IMR-90 (cell line): ENCODE measurements at regions not wholly inside any gene's neighbourhood (a gene's known extent, or its start where the extent isn't known, plus 50 kb on each side); places are given as distances from the start of the nearest gene placed in this dataset.

ENCODE experiments used
- ATAC-seq: fragments of 200-7000 bp; cut with Tn5 transposase; 2 replicates; pipeline ENCODE4 v1.9.1; 2020; ENCODE audit warnings: low read depth, mild to moderate bottlenecking, moderate library complexity
- BruUV-seq: library from RNA; stranded (reverse); fragments of 400-500 nt; replicated peaks from 2 replicates; lab custom pipeline; 2021; lab: Mats Ljungman, UMichigan
- CTCF ChIA-PET: fragments of 300-600 bp; formaldehyde crosslinking; extraction: SDS; loops from one replicate; lab custom pipeline; 2021; ENCODE audit warnings: antibody characterized with exemption; lab: Yijun Ruan, JAX
- POLR2A ChIA-PET: fragments of 300-600 bp; sonication (Branson Sonifier 250); formaldehyde crosslinking; loops from one replicate; lab custom pipeline; 2022; ENCODE audit warnings: antibody characterized with exemption; ENCODE audit not compliant: unreplicated experiment; lab: Charles Lee
- DNase-seq: peaks from one replicate; pipeline ENCODE4 v3.0.0; 2013
- H2AFZ ChIP-seq: replicated peaks from 2 replicates; pipeline ENCODE3; 2013; ENCODE audit warnings: low read length, mild to moderate bottlenecking; ENCODE audit not compliant: poor library complexity
- H2AK5ac ChIP-seq: 2 replicates; pipeline ENCODE4 v1.6.1; 2013; ENCODE audit warnings: low read depth, low read length, inconsistent platforms
- H2AK9ac ChIP-seq: replicated peaks from 2 replicates; pipeline ENCODE3; 2013; ENCODE audit warnings: mild to moderate bottlenecking, low read depth, low read length, moderate library complexity; ENCODE audit not compliant: poor library complexity
- H2BK120ac ChIP-seq: 2 replicates; pipeline ENCODE4 v1.6.1; 2013; ENCODE audit warnings: low read depth, low read length, inconsistent platforms
- H2BK15ac ChIP-seq: 3 replicates; pipeline ENCODE4 v1.6.1; 2013; ENCODE audit warnings: low read depth, low read length, inconsistent platforms
- H2BK20ac ChIP-seq: 2 replicates; pipeline ENCODE4 v1.6.1; 2013; ENCODE audit warnings: low read depth, mild to moderate bottlenecking, inconsistent platforms, low read length, moderate library complexity
- H2BK5ac ChIP-seq: 2 replicates; pipeline ENCODE4 v1.6.1; 2013; ENCODE audit warnings: mild to moderate bottlenecking, low read depth, low read length, inconsistent platforms; ENCODE audit not compliant: poor library complexity, severe bottlenecking
- H3K14ac ChIP-seq: replicated peaks from 2 replicates; pipeline ENCODE4 v1.6.1; 2013; ENCODE audit warnings: low read depth, low read length, inconsistent platforms
- H3K18ac ChIP-seq: 2 replicates; pipeline ENCODE4 v1.6.1; 2013; ENCODE audit warnings: low read depth, low read length, control low read depth
- H3K23ac ChIP-seq: 2 replicates; pipeline ENCODE4 v1.6.1; 2013; ENCODE audit warnings: low read depth, low read length, inconsistent platforms
- H3K27ac ChIP-seq: 2 replicates; pipeline ENCODE4 v1.5.1; 2013; ENCODE audit warnings: mild to moderate bottlenecking, control low read depth, low read length; ENCODE audit not compliant: insufficient read depth
- H3K27me3 ChIP-seq: 2 replicates; pipeline ENCODE4 v1.6.1; 2013; ENCODE audit warnings: low read length; ENCODE audit not compliant: control insufficient read depth, insufficient read depth
- H3K36me3 ChIP-seq: 2 replicates; pipeline ENCODE4 v1.6.1; 2013; ENCODE audit warnings: low read length, mixed read lengths; ENCODE audit not compliant: control insufficient read depth, insufficient read depth
- H3K4ac ChIP-seq: 2 replicates; pipeline ENCODE4 v1.6.1; 2013; ENCODE audit warnings: low read depth, low read length, inconsistent platforms
- H3K4me1 ChIP-seq: 2 replicates; pipeline ENCODE4 v1.6.1; 2013; ENCODE audit warnings: low read length, mixed read lengths; ENCODE audit not compliant: control insufficient read depth, insufficient read depth
- H3K4me2 ChIP-seq: 2 replicates; pipeline ENCODE4 v1.6.1; 2013; ENCODE audit warnings: low read depth, mild to moderate bottlenecking, control low read depth, low read length, moderate library complexity
- H3K4me3 ChIP-seq: 2 replicates; pipeline ENCODE4 v1.5.1; 2013; ENCODE audit warnings: low read depth, mild to moderate bottlenecking, control low read depth, low read length, moderate library complexity; ENCODE audit not compliant: insufficient read depth
- H3K56ac ChIP-seq: 2 replicates; pipeline ENCODE4 v1.6.1; 2013; ENCODE audit warnings: low read length, inconsistent platforms; ENCODE audit not compliant: insufficient read depth; ENCODE audit errors: extremely low read depth
- H3K79me1 ChIP-seq, 2 experiments: 2 replicates each; pipeline ENCODE4 v1.6.1; 2013; ENCODE audit warnings: low read length in 2 of 2, inconsistent platforms in 1 of 2, low read depth in 1 of 2
- H3K9ac ChIP-seq: 2 replicates; pipeline ENCODE4 v1.6.1; 2013; ENCODE audit warnings: low read depth, low read length, control low read depth
- H3K9me1 ChIP-seq: 2 replicates; pipeline ENCODE4 v1.6.1; 2013; ENCODE audit warnings: low read length, inconsistent platforms; ENCODE audit not compliant: insufficient read depth
- H3K9me3 ChIP-seq: 2 replicates; pipeline ENCODE4 v1.6.1; 2013; ENCODE audit warnings: low read length; ENCODE audit not compliant: control insufficient read depth, insufficient read depth
- H4K20me1 ChIP-seq: 2 replicates; pipeline ENCODE4 v1.6.1; 2013; ENCODE audit warnings: low read length, inconsistent platforms; ENCODE audit not compliant: insufficient read depth
- H4K5ac ChIP-seq: 2 replicates; pipeline ENCODE4 v1.6.1; 2013; ENCODE audit warnings: mild to moderate bottlenecking, low read depth, low read length, control low read depth
- H4K8ac ChIP-seq, 2 experiments: 2 replicates each; pipeline ENCODE4 v1.6.1; 2013; ENCODE audit warnings: low read depth in 2 of 2, low read length in 2 of 2, control low read depth in 1 of 2, inconsistent platforms in 1 of 2
- H4K91ac ChIP-seq: 2 replicates; pipeline ENCODE4 v1.6.1; 2013; ENCODE audit warnings: low read depth, low read length, inconsistent platforms; ENCODE audit not compliant: insufficient read depth
- BHLHE40 ChIP-seq: fragments of 150-350 bp; IDR thresholded peaks from 2 replicates; pipeline ENCODE4 v1.6.1; 2016; ENCODE audit warnings: mild to moderate bottlenecking, low read depth, low read length
- CEBPB ChIP-seq: IDR thresholded peaks from 2 replicates; pipeline ENCODE4 v1.6.1; 2012; ENCODE audit warnings: low read depth, low read length, improper control_type of control experiment
- CHD1 ChIP-seq: IDR thresholded peaks from 2 replicates; pipeline ENCODE4 v1.6.1; 2012; ENCODE audit warnings: low read depth, low read length, improper control_type of control experiment
- CTCF ChIP-seq: conservative IDR thresholded peaks from 2 replicates; pipeline ENCODE4 v1.5.1; 2012; ENCODE audit warnings: mild to moderate bottlenecking, low read depth, low read length, improper control_type of control experiment
- FOS ChIP-seq: fragments of 150-350 bp; IDR thresholded peaks from 2 replicates; pipeline ENCODE4 v1.6.1; 2016; ENCODE audit warnings: low read depth, low read length
- MAZ ChIP-seq: IDR thresholded peaks from 2 replicates; pipeline ENCODE4 v1.6.1; 2012; ENCODE audit warnings: low read depth, mild to moderate bottlenecking, low read length, improper control_type of control experiment, moderate library complexity, borderline replicate concordance
- MXI1 ChIP-seq: IDR thresholded peaks from 2 replicates; pipeline ENCODE4 v1.6.1; 2012; ENCODE audit warnings: low read depth, mild to moderate bottlenecking, low read length, moderate library complexity, borderline replicate concordance
- NFE2L2 ChIP-seq: fragments of 150-350 bp; IDR thresholded peaks from 2 replicates; pipeline ENCODE4 v1.6.1; 2016; ENCODE audit warnings: low read depth, mild to moderate bottlenecking, low read length
- POLR2A ChIP-seq: IDR thresholded peaks from 2 replicates; pipeline ENCODE4 v1.6.1; 2012; ENCODE audit warnings: mild to moderate bottlenecking, low read depth, low read length
- RCOR1 ChIP-seq: IDR thresholded peaks from 2 replicates; pipeline ENCODE4 v1.6.1; 2012; ENCODE audit warnings: mild to moderate bottlenecking, low read length, improper control_type of control experiment; ENCODE audit not compliant: insufficient replicate concordance
- RFX5 ChIP-seq: IDR thresholded peaks from 2 replicates; pipeline ENCODE4 v1.8.0; 2012; ENCODE audit warnings: low read depth, mild to moderate bottlenecking, low read length, moderate library complexity
- SMC3 ChIP-seq: fragments of 150-350 bp; IDR thresholded peaks from 2 replicates; pipeline ENCODE4 v1.6.1; 2016; ENCODE audit warnings: low read depth, mild to moderate bottlenecking, antibody characterized with exemption, low read length, moderate library complexity
- USF2 ChIP-seq: fragments of 150-350 bp; IDR thresholded peaks from 2 replicates; pipeline ENCODE4 v1.6.1; 2017; ENCODE audit warnings: mild to moderate bottlenecking, antibody characterized with exemption, low read length, low read depth
- WGBS, 2 experiments: methylation state at CpG; one replicate each; pipeline versions ENCODE4 v1.1.5 to v1.1.7; 2013; ENCODE audit warnings: missing lambda C conversion rate in 2 of 2; ENCODE audit not compliant: insufficient read length in 1 of 2; ENCODE audit errors: extremely low coverage in 2 of 2; 5-methylcytosine and 5-hydroxymethylcytosine counted together
- dilution Hi-C: fragments of 300-500 bp; cut with HindIII; formaldehyde crosslinking; loops from one replicate; pipeline ENCODE4 v1.14.3; 2018; ENCODE audit warnings: low sequenced_read_pairs; ENCODE audit not compliant: unreplicated experiment
- in situ Hi-C: fragments of 300-500 bp; cut with MboI; formaldehyde crosslinking; loops from 3 replicates; pipeline ENCODE4 v1.14.3; 2019; ENCODE audit warnings: low sequenced_read_pairs, inconsistent platforms, mixed read lengths
- intact Hi-C: fragments of 100-400 bp; cut with micrococcal nuclease; formaldehyde crosslinking; loops from 2 replicates; pipeline ENCODE4 v1.10.0; 2022

- no peak overlapping the region for H4K8ac ChIP-seq
- H3K27me3 ChIP-seq = no peaks in the 10 kb centered on the region
- no peak overlapping the region for H3K9ac ChIP-seq
- ATAC-seq (no peak), DNase-seq (no peak)
- H3K56ac ChIP-seq = no peak overlapping the region
- H3K23ac ChIP-seq = no peak overlapping the region
- intact Hi-C loops (no loop called here), in situ Hi-C loops (no loop called here), dilution Hi-C loops (no loop called here)
- H2BK120ac ChIP-seq = no peak overlapping the region
- H2AK9ac ChIP-seq = no peak overlapping the region
- no peak overlapping the region for H3K4ac ChIP-seq
- CTCF ChIA-PET = no interaction called here
- no peak overlapping the region for H4K5ac ChIP-seq
- H3K9me3 ChIP-seq = peaks cover 9% of the 10 kb centered on the region; the same call in 1 of the 2 replicates
- H2BK20ac ChIP-seq = no peak overlapping the region
- H3K27ac ChIP-seq = no peak overlapping the region
- no peak overlapping the region for H2BK15ac ChIP-seq
- TF ChIP-seq CTCF (no peak), BHLHE40 (no peak), SMC3 (no peak), MAZ (no peak), FOS (no peak), NFE2L2 (no peak), POLR2A (no peak), RFX5 (no peak), CEBPB (no peak), MXI1 (no peak), RCOR1 (no peak), CHD1 (no peak), USF2 (no peak)
- no peak overlapping the region for H3K4me3 ChIP-seq
- H3K4me2 ChIP-seq = no peak overlapping the region
- no peaks in the 10 kb centered on the region for H3K36me3 ChIP-seq
- POLR2A ChIA-PET = no interaction called here
- no peak overlapping the region for H4K91ac ChIP-seq
- no peak overlapping the region for H2AK5ac ChIP-seq
- no peaks in the 10 kb centered on the region for H3K9me1 ChIP-seq
- no peaks in the 10 kb centered on the region for H3K79me1 ChIP-seq
- no peaks in the 10 kb centered on the region for H4K20me1 ChIP-seq
- no peak overlapping the region for H2BK5ac ChIP-seq
- BruUV-seq = no TSS peak
- no peak overlapping the region for H3K18ac ChIP-seq
- no peak overlapping the region for H2AFZ ChIP-seq
- WGBS, 2 experiments = no CpG with 5 or more reads among the region's 4 CpGs
- H3K4me1 ChIP-seq = no peaks in the 10 kb centered on the region
- no peak overlapping the region for H3K14ac ChIP-seq
Observed at GRCh38 chr3:26437678-26438077, 184.9 kb upstream of the LRRC3B start.
